Stimulated activated memory B cell treated with anti-CD40 and anti-IgM and Interleukin-4, amounts not matched to agents 10 μg/mL and 1 μg/mL and 100 μg/mL, for 72 hours (primary cell): ENCODE measurements at regions not wholly inside any gene's neighbourhood (a gene's known extent, or its start where the extent isn't known, plus 50 kb on each side); places are given as distances from the start of the nearest gene placed in this dataset.

Experiments
- ATAC-seq: fragments of 150-1000 bp; cut with Tn5 transposase; 2 replicates; pipeline ENCODE4 v1.10.0; 2021
- H3K27ac Mint-ChIP-seq: one replicate; pipeline ENCODE4 v1.8.0; 2022; ENCODE audit warnings: mild to moderate bottlenecking, mixed read lengths
- H3K27me3 Mint-ChIP-seq: one replicate; pipeline ENCODE4 v1.8.0; 2022; ENCODE audit warnings: mixed read lengths
- H3K36me3 Mint-ChIP-seq: one replicate; pipeline ENCODE4 v1.8.0; 2022; ENCODE audit warnings: mixed read lengths
- H3K4me1 Mint-ChIP-seq: one replicate; pipeline ENCODE4 v1.8.0; 2022; ENCODE audit warnings: mixed read lengths
- H3K4me3 Mint-ChIP-seq: one replicate; pipeline ENCODE4 v1.8.0; 2022; ENCODE audit warnings: mild to moderate bottlenecking, moderate library complexity, mixed read lengths
- H3K9me3 Mint-ChIP-seq: one replicate; pipeline ENCODE4 v1.8.0; 2022; ENCODE audit warnings: mixed read lengths

DNA sequence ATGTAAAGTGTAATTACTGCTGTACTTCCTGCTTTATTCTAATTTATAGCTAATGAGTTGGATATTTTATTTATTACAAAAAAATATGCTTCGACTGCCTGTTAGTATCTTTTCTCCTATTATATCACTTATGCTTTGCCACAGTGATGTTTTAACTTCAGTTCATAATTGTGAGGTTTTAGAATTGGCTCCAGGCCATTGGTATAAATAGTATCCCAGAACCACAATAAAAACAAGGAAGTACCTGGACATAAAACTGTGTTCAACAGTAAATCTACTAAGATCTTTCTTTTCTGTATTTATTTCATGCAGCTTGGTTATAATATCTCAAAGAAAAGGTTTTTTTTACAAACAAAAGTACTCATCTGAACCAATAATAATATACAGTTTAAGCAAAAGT, 354.3 kb upstream of the CDH9 start:
- Mint-ChIP-seq H3K4me3 (no peak overlapping the region), H3K27ac (no peak overlapping the region), H3K27me3 (no peaks in the 10 kb centered on the region), H3K9me3 (peaks cover 3% of the 10 kb centered on the region), H3K4me1 (no peaks in the 10 kb centered on the region), H3K36me3 (no peaks in the 10 kb centered on the region)
- ATAC-seq: no peak

DNA sequence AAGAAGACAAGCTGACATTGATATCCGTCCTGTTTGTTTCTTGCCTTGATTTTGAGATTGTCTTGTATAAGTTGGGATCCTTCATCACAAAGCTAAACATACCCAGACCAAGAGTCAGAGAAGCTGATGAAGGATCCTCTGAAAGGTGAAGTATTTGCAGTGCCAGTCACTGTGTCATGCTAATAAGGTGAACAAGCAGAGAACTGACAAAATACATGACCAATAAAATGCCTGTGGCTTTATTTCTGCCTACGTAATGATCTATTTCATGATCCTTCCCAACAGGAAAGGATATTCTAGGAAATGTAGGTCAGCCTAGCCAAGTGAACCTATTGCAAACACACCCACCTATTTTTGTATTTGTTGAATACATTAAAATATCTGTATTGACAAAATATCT, 351.3 kb upstream of the CDH9 start:
- H3K4me1 Mint-ChIP-seq: no peaks in the 10 kb centered on the region
- no peaks in the 10 kb centered on the region for H3K36me3 Mint-ChIP-seq
- ATAC-seq: no peak
- H3K9me3 Mint-ChIP-seq: no peaks in the 10 kb centered on the region
- H3K4me3 Mint-ChIP-seq: no peak overlapping the region
- no peak overlapping the region for H3K27ac Mint-ChIP-seq
- H3K27me3 Mint-ChIP-seq: no peaks in the 10 kb centered on the region

DNA sequence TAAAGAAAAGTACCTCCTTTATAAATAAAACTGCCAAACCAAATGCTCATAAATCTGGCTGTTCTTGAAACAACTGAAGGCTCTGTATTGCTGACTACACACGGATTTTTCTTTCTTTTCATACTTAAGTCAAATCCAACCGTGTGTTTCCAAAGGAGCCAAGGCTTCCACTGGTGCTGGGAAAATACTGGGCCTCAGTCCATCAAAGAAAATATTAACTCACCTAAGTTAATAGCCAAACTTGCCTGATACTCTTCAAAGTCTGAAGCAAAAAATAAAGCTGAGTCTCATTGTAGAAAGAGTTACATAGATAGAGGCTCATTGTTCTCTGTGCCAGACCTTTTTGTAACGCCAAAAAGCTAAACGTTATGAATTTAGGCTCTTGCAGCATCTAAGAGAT, 350.4 kb upstream of the CDH9 start:
- ATAC-seq: no peak
- Mint-ChIP-seq H3K4me1 (no peaks in the 10 kb centered on the region), H3K27me3 (no peaks in the 10 kb centered on the region), H3K4me3 (no peak overlapping the region), H3K27ac (no peak overlapping the region), H3K36me3 (no peaks in the 10 kb centered on the region), H3K9me3 (no peaks in the 10 kb centered on the region)

DNA sequence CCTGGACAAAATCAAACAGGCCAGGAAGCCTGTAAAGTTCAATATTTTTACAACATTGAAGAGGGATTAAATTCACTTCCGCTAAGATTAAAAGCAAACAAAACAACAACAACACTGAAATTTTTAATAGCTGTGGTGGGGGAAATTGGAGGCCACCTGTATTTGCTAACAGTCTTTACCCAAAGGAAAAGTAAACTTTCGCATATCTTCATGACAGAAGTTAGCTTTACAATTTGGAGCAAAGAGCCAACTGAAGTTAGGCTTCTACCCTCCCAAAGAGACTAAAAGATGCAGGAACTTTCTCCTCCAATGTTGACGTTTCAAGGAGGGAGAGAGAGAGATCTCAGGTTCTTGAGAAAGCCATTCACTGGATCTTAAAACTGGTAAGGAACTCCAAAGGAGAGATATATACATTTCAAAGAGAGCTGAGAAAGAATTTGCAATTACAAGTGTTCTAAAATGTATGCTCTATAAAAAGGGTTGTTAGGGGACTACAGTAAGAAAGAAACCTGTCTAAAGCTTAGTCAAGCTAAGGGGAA, 349.2 kb upstream of the CDH9 start:
- no peak for ATAC-seq
- no peaks in the 10 kb centered on the region for H3K4me1 Mint-ChIP-seq
- no peak overlapping the region for H3K4me3 Mint-ChIP-seq
- H3K27me3 Mint-ChIP-seq: no peaks in the 10 kb centered on the region
- H3K36me3 Mint-ChIP-seq: no peaks in the 10 kb centered on the region
- no peak overlapping the region for H3K27ac Mint-ChIP-seq
- H3K9me3 Mint-ChIP-seq: no peaks in the 10 kb centered on the region

DNA sequence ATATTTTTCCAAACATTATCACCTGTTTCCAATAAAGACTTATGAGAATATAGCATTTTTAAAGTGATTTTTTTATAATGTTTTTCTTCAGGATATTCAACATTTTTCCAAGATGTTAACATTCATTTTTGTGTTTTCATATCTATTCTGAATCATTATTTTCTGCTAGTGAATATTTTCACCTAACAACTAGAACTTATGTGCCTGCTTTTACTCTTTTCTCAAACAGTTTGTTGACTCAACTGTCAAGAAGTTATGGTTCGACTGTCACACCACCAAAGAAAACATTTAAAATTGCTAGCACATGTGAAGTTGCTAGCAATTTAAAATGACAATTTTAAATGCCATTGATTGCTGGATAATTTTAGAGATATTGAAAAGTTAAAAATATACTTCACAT, 343.3 kb upstream of the CDH9 start:
- H3K36me3 Mint-ChIP-seq: no peaks in the 10 kb centered on the region
- H3K27me3 Mint-ChIP-seq: no peaks in the 10 kb centered on the region
- no peaks in the 10 kb centered on the region for H3K4me1 Mint-ChIP-seq
- ATAC-seq: no peak
- H3K4me3 Mint-ChIP-seq: no peak overlapping the region
- H3K27ac Mint-ChIP-seq: no peak overlapping the region
- H3K9me3 Mint-ChIP-seq: no peaks in the 10 kb centered on the region

DNA sequence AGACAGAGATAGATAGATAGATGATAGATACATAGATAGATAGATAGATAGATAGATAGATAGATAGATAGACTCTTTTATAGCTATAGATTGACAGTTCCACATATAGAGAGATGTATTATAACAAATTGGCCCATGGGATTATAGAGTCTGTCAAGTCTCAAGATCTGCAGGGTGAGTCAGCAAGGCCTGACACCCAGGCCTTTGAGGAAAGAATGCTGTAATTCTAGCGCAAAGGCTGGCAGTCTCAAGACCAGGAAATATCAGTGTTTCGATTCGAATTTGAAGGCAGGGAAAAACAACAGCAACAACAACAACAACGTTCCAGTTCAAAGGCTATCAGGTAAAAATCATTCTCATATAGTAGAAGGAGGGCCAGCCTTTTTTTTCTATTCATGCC, 339.2 kb upstream of the CDH9 start:
- Mint-ChIP-seq H3K9me3 (no peaks in the 10 kb centered on the region), H3K36me3 (no peaks in the 10 kb centered on the region), H3K27ac (no peak overlapping the region), H3K4me1 (no peaks in the 10 kb centered on the region), H3K27me3 (no peaks in the 10 kb centered on the region), H3K4me3 (no peak overlapping the region)
- no peak for ATAC-seq

DNA sequence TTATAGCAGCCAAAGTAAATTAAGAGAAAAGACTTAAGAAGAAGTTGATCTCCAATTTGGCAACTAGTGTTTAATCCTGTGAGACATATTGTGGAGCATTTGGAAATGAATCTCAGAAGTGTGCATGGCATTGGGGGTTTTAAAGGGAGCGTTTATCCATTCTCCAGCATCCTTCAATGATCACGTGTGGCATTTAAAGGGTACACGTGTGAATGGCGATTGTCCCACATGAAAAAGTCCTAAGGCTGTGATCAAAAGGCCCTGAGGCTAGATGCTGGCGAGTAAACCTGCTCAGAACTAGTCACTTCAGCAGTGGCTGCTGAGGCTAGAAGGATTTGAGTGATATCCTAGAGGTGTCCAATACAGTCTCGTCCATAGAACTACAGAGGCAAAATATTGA, 315.6 kb upstream of the CDH9 start:
- ATAC-seq: no peak
- Mint-ChIP-seq H3K36me3 (no peaks in the 10 kb centered on the region), H3K9me3 (no peaks in the 10 kb centered on the region)

DNA sequence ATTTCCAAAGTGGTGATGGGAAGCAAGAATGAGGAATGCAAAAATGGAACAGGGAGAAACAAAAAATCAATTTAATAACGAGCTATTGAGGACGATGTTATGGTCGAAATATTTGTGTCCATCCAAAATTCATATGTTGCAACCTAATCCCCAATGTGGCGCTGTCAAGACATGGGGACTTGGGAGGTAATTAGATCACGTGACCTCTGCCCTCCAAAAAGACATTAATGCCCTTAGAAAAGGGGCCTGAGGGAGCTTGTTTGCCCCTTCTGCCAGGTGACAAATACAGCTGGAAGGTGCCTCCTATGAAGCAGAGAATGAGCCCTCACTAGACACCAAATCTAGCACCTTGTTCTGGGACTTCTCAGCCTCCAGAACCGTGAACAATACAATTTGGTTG, 315.2 kb upstream of the CDH9 start:
- Mint-ChIP-seq H3K36me3 (no peaks in the 10 kb centered on the region), H3K9me3 (no peaks in the 10 kb centered on the region), H3K27me3 (no peaks in the 10 kb centered on the region), H3K4me1 (no peaks in the 10 kb centered on the region), H3K4me3 (no peak overlapping the region), H3K27ac (no peak overlapping the region)
- no peak for ATAC-seq

More for the DNA sequence above, 315.6 kb upstream of the CDH9 start:
- Mint-ChIP-seq H3K27me3 (no peaks in the 10 kb centered on the region), H3K4me3 (no peak overlapping the region), H3K27ac (no peak overlapping the region), H3K4me1 (no peaks in the 10 kb centered on the region)

DNA sequence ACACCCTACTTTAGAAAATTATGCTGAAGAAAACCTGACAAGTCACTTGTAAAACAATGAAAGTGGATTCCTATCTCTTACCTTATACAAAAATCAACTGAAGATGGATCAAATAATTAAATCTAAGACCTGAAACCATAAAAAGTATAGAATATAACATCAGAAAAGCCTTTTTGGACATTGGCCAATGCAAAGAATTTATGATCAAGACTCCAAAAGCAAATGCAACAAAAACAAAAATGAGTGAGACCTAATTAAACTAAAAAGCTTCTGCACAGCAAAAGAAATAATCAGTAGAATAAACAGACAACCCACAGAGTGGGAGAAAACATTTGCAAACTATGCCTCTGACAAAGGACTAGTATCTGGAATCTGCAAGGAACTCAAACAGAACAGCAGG, 303.0 kb upstream of the CDH9 start:
- Mint-ChIP-seq H3K9me3 (no peaks in the 10 kb centered on the region), H3K4me3 (no peak overlapping the region), H3K4me1 (no peaks in the 10 kb centered on the region), H3K36me3 (no peaks in the 10 kb centered on the region), H3K27me3 (no peaks in the 10 kb centered on the region), H3K27ac (no peak overlapping the region)
- ATAC-seq: no peak

DNA sequence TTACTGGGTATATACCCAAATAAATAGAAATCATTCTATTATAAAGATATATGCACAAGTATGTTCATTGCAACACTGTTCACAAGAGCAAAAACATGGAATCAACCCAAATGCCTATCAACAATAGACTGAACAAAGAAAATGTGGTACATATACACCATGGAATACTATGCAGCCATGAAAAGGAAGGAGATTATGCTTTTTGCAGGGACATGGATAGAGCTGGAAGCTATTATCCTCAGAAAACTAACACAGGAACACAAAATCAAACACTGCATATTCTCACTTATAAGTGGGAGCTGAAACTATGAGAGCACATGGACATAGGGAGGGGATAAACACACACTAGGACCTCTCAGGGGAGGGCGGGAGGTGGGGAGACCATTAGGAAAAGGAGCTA, 298.4 kb upstream of the CDH9 start:
- no peak overlapping the region for H3K4me3 Mint-ChIP-seq
- no peaks in the 10 kb centered on the region for H3K9me3 Mint-ChIP-seq
- H3K27me3 Mint-ChIP-seq: no peaks in the 10 kb centered on the region
- no peaks in the 10 kb centered on the region for H3K36me3 Mint-ChIP-seq
- ATAC-seq: no peak
- H3K4me1 Mint-ChIP-seq: no peaks in the 10 kb centered on the region
- H3K27ac Mint-ChIP-seq: no peak overlapping the region

DNA sequence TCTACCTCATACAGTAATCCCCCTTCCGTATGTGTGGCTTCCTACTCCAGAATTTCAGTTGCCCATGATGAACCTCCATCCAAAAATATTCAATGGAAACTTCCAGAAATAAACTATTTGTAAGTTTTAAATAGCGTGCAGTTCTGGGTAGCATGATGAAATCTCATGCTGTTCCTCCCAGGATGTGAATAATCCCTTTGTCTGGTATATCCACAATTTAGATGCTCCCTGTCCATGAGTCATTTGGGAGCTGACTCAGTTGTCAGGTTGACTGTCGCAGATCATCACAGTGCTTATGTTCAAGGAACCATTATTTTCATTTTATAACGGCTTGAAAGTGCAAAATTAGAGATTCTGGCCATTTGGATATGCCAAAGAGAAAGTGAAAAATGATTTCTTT, 290.1 kb upstream of the CDH9 start:
- no peak for ATAC-seq
- no peak overlapping the region for H3K4me3 Mint-ChIP-seq
- H3K4me1 Mint-ChIP-seq: no peaks in the 10 kb centered on the region
- H3K36me3 Mint-ChIP-seq: no peaks in the 10 kb centered on the region
- H3K27me3 Mint-ChIP-seq: no peaks in the 10 kb centered on the region
- peaks cover 9% of the 10 kb centered on the region for H3K9me3 Mint-ChIP-seq
- H3K27ac Mint-ChIP-seq: no peak overlapping the region

DNA sequence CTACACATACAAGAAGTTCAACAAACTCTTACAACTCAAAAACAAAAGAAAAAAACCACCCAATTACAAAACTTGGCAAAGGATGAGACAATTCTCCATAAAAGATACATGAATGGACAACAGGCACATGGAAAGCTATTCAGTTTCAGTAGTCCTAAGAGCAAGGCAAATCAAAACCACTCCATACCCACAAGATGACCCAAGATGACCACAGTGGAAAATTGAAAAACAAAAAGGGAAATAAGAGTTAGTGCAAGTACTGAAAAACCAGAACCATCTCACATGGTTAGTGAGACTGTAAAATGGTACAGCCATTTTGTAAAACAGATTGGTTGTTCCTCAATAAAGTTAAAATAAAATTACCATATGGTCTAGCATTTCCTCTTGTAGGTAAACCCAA, 287.1 kb upstream of the CDH9 start:
- Mint-ChIP-seq H3K27ac (no peak overlapping the region), H3K9me3 (peaks cover 9% of the 10 kb centered on the region), H3K36me3 (no peaks in the 10 kb centered on the region), H3K4me1 (no peaks in the 10 kb centered on the region), H3K27me3 (no peaks in the 10 kb centered on the region), H3K4me3 (no peak overlapping the region)
- ATAC-seq: no peak

DNA sequence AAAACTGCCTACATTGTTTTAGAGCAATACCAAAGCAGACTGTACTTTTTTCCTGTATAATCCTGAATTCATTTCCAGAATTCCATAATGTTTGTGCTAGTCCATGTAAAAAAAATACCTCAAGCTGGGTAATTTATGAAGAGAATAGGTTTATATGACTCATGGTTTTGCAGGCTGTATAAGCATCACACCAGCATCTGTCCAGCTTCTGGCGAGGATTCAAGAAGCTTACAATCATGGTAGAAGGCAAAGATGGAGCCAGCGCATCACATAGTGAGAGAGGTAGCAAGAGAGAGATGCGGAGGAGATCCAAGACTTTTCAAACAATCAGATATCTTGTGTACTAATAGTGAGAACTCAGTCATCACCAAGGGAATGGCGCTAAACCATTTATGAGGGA, 280.3 kb upstream of the CDH9 start:
- Mint-ChIP-seq H3K4me1 (no peaks in the 10 kb centered on the region), H3K4me3 (no peak overlapping the region), H3K9me3 (peaks cover 5% of the 10 kb centered on the region), H3K27ac (no peak overlapping the region), H3K27me3 (no peaks in the 10 kb centered on the region), H3K36me3 (no peaks in the 10 kb centered on the region)
- no peak for ATAC-seq

DNA sequence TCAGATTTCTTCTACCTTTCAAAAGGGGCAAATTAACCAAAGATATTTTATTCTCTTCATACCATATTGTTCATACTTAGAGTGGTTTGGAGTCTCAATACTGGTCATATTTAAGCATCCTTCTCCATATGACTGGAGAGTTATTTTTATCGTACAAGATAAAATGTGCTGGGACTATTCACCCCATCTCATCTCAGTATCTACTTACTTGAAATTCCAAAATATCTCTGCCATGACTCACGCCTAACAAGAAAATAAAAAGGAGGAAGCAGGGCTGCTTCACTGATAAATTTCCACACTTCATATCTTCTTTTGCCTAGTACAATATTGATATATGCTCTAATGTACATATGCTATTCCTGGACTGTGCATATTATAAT, 277.9 kb upstream of the CDH9 start:
- Mint-ChIP-seq H3K9me3 (peaks cover 5% of the 10 kb centered on the region), H3K27me3 (no peaks in the 10 kb centered on the region), H3K4me3 (no peak overlapping the region), H3K36me3 (no peaks in the 10 kb centered on the region), H3K27ac (no peak overlapping the region), H3K4me1 (no peaks in the 10 kb centered on the region)
- no peak for ATAC-seq

DNA sequence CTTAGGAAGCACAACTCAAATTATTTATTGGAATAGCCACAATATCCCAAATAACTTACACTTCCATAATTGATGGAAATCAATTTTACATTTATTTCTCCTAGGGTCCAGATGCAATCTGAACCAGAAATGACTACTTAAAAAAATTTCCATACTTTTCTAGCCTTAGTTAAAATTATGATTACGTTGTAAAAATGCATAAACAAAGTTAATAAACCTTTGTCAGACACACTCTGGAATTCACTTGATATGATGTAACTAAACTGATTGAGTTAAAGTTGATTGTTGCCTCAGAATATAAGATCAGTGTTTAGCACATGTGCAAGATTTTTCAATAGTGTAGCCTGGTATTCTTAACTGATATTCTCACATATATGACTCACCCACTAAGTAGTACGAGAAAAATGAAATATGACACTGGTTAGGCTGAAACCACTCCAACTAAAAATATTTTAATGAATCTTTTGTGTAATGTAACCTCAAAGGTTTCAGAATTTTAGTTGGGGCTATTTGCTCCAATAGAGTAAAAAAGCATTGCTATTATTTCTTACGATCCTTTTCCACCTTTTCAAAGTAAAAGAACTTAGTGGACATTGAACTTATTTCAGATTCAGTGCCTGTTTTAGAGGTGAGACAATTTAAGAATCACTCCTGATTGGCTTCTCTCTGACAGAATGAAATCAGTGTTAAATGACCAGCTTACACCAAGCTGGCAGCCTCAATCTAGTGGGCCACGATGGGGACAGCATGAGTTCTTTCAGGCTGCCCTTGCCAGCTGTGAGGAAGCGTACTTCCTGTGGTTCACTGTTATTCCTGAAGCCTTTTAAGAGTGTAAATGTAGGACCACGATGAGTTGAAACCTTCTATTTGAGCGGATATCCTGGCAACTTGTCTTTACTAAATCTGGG, 277.2 kb upstream of the CDH9 start:
- ATAC-seq: no peak
- Mint-ChIP-seq H3K4me1 (no peaks in the 10 kb centered on the region), H3K27ac (no peak overlapping the region), H3K9me3 (peaks cover 5% of the 10 kb centered on the region), H3K4me3 (no peak overlapping the region), H3K27me3 (no peaks in the 10 kb centered on the region), H3K36me3 (no peaks in the 10 kb centered on the region)

DNA sequence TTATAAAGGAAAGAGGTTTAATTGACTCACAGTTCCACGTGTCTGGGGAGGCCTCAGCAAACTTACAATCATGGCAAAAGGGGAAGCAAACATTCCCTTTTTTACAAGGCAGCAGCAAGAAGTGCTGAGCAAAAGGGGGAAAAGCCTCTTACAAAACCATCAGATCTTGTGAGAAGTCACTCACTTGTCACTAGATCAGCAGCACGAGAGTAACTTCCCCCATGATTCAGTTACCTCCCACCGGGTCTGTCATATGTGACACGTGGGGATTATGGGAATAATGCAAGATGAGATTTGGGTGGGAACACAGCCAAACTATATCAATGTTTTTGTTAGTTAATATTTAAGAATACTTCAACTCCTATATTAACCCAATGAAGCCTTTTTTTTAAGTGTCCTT, 275.2 kb upstream of the CDH9 start:
- Mint-ChIP-seq H3K4me3 (no peak overlapping the region), H3K36me3 (no peaks in the 10 kb centered on the region), H3K27me3 (no peaks in the 10 kb centered on the region), H3K9me3 (peaks cover 3% of the 10 kb centered on the region), H3K4me1 (no peaks in the 10 kb centered on the region), H3K27ac (no peak overlapping the region)
- no peak for ATAC-seq
